GM06990 (cell line): ENCODE measurements at regions not wholly inside any gene's neighbourhood (a gene's known extent, or its start where the extent isn't known, plus 50 kb on each side); places are given as distances from the start of the nearest gene placed in this dataset.

Experiments
- DNase-seq: peaks from one replicate; pipeline ENCODE4 v3.0.0-alpha.2; 2011; ENCODE audit not compliant: insufficient read length; ENCODE audit errors: extremely low read depth
- H3K27me3 ChIP-seq: replicated peaks from 2 replicates; pipeline ENCODE4 v1.6.0; 2011; ENCODE audit warnings: low read length; ENCODE audit not compliant: control insufficient read depth, insufficient read depth
- H3K36me3 ChIP-seq: 2 replicates; pipeline ENCODE4 v1.5.1; 2011; ENCODE audit warnings: low read length; ENCODE audit not compliant: control insufficient read depth, insufficient read depth
- H3K4me3 ChIP-seq: replicated peaks from 2 replicates; pipeline ENCODE4 v1.5.1; 2011; ENCODE audit warnings: low read depth, mild to moderate bottlenecking, control low read depth, low read length
- TF ChIP-seq, protein P1 (sequence below): IDR thresholded peaks from 2 replicates; pipeline ENCODE4 v1.5.1; 2011; ENCODE audit warnings: low read length, control low read depth, mild to moderate bottlenecking, inconsistent platforms; ENCODE audit not compliant: insufficient read depth, poor library complexity, severe bottlenecking

DNA sequence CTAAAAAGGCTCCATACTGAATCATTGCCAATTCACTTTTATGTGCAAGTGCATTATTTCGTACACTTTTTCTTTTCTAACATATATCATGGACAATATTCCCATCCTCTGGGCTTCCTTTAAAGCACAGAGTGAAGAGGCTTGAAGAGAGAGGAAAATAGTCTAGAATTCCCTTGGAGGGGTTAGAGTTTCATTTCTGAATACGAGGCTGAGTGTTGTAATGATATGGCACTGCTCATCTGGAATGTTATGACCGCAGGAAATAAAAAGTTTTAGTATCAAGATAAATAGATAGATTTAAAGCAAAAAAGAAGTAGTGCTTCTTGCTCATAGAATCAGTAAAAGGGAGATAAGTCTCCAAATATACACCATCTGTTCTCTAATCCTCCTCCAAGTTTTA lies 412.3 kb upstream of the SLITRK1 start:
- DNase-seq, result no peak
- no peak overlapping the region for H3K4me3 ChIP-seq
- H3K36me3 ChIP-seq, result no peaks in the 10 kb centered on the region
- no peaks in the 10 kb centered on the region for H3K27me3 ChIP-seq
- TF ChIP-seq, protein P1, sequence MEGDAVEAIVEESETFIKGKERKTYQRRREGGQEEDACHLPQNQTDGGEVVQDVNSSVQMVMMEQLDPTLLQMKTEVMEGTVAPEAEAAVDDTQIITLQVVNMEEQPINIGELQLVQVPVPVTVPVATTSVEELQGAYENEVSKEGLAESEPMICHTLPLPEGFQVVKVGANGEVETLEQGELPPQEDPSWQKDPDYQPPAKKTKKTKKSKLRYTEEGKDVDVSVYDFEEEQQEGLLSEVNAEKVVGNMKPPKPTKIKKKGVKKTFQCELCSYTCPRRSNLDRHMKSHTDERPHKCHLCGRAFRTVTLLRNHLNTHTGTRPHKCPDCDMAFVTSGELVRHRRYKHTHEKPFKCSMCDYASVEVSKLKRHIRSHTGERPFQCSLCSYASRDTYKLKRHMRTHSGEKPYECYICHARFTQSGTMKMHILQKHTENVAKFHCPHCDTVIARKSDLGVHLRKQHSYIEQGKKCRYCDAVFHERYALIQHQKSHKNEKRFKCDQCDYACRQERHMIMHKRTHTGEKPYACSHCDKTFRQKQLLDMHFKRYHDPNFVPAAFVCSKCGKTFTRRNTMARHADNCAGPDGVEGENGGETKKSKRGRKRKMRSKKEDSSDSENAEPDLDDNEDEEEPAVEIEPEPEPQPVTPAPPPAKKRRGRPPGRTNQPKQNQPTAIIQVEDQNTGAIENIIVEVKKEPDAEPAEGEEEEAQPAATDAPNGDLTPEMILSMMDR, result no peak

DNA sequence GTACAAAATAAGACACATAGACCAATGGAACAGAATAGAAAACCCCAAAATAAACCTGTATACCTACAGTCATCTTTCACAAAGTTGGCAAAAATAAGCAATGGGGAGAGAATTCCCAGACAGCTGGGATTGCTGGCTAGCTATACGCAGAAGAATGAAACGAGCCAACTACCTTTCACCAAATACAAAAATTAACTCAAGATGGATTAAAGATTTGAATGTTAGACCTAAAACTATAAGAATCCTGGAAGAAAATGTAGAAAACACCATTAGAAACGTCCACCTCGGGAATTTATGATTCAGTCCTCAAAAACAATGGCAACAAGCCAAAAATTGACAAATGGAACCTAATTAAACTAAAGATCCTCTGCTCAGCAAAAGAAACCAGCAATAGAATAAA lies 408.1 kb upstream of the SLITRK1 start:
- no peaks in the 10 kb centered on the region for H3K36me3 ChIP-seq
- no peaks in the 10 kb centered on the region for H3K27me3 ChIP-seq
- TF ChIP-seq, protein P1, result no peak
- H3K4me3 ChIP-seq, result no peak overlapping the region
- no peak for DNase-seq

DNA sequence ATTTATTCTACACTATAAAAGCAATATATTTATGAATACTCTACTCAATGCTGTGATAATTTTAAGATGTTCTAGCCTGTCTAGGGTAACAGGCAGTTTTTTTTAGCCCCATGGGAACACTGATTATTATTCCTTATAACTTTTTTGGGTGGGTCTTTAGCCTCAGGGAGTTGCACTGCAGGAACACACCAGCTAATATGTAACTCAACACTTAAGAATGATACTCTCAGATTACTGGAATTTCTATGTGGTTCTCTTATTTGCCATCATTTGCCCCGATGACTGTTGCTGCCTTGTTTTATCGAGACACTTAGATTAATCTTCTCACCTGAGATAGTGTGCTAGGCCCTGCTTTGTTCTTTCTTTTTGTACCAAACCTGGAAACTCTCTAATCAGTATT lies 396.9 kb upstream of the SLITRK1 start:
- H3K36me3 ChIP-seq, result no peaks in the 10 kb centered on the region
- no peak overlapping the region for H3K4me3 ChIP-seq
- DNase-seq, result no peak
- no peaks in the 10 kb centered on the region for H3K27me3 ChIP-seq
- TF ChIP-seq, protein P1, result no peak

DNA sequence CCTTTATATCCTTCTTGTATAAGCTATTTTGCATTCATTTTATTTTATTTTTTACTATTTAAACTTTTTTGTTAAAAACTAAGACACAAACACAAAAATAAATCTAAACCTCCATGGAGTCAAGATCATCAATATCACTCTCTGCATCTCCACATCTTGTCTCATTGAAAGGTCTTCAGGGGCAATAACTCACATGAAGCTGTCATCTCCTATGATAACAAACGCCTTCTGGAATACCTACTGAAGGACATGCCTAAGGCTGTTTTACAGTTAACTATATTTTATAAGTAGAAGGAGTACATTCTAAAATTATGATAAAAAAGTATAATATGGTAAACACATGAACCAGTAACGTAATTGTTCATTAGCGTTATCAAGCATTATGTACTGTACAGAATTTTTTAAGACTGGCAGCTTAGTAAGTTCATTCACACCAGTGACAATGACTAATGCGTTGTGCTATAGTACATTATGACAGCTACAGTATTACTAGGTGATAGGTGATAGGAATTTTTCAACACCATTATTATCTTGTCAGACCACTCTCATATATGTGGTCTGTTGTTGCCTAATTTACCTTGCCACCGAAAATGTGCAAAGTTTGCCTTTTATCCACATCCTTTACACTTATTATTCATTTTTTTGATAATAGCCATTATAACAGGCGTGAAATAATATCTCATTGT lies 390.7 kb upstream of the SLITRK1 start:
- Histone ChIP-seq H3K4me3 (no peak overlapping the region), H3K36me3 (no peaks in the 10 kb centered on the region), H3K27me3 (no peaks in the 10 kb centered on the region)
- DNase-seq, result no peak
- TF ChIP-seq, protein P1, result no peak

- Histone ChIP-seq H3K27me3 (no peaks in the 10 kb centered on the region), H3K4me3 (no peak overlapping the region), H3K36me3 (no peaks in the 10 kb centered on the region)
- TF ChIP-seq, protein P1, result no peak
- DNase-seq, result no peak
These were observed 383.0 kb upstream of the SLITRK1 start for GRCh38 chr13:84265257-84265764.
